Neural progenitor cell (in vitro differentiated cells): ENCODE measurements at regions not wholly inside any gene's neighbourhood (a gene's known extent, or its start where the extent isn't known, plus 50 kb on each side); places are given as distances from the start of the nearest gene placed in this dataset.

Experiments
- EZH2 ChIP-seq: fragments of 200-600 bp; sonication (generic); IDR thresholded peaks from 2 replicates; pipeline ENCODE4 v1.6.1; 2017; ENCODE audit warnings: antibody characterized with exemption, mild to moderate bottlenecking, moderate library complexity
- TF ChIP-seq, protein P1 (sequence below): fragments of 200-600 bp; sonication (generic); IDR thresholded peaks from 2 replicates; pipeline ENCODE4 v1.5.1; 2017; ENCODE audit warnings: antibody characterized with exemption, mild to moderate bottlenecking

DNA sequence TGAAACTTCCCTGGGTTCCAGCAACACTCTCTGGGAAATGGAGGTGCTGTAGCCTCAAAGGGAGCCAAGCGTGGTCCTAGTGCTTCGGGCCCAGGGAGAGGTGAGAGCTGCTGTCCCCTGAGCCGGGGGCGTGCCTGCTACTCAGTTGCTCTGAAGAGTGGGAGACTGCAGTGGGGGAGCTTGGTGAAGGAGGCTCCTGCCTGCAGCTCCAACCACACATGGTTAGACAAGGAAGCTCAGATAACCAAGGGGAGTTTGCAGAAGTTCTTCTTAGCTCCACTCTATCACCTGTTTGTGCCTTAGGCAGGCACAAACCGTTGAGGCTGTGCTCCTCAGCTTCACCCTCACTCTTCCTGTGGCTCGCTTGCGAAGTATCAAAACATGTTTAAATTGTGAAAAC lies 53.6 kb upstream of the TRPM1 start:
- TF ChIP-seq, protein P1, sequence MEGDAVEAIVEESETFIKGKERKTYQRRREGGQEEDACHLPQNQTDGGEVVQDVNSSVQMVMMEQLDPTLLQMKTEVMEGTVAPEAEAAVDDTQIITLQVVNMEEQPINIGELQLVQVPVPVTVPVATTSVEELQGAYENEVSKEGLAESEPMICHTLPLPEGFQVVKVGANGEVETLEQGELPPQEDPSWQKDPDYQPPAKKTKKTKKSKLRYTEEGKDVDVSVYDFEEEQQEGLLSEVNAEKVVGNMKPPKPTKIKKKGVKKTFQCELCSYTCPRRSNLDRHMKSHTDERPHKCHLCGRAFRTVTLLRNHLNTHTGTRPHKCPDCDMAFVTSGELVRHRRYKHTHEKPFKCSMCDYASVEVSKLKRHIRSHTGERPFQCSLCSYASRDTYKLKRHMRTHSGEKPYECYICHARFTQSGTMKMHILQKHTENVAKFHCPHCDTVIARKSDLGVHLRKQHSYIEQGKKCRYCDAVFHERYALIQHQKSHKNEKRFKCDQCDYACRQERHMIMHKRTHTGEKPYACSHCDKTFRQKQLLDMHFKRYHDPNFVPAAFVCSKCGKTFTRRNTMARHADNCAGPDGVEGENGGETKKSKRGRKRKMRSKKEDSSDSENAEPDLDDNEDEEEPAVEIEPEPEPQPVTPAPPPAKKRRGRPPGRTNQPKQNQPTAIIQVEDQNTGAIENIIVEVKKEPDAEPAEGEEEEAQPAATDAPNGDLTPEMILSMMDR = no peak
- no peak for TF ChIP-seq EZH2
